GM18498 (cell line): ENCODE measurements at regions not wholly inside any gene's neighbourhood (a gene's known extent, or its start where the extent isn't known, plus 50 kb on each side); places are given as distances from the start of the nearest gene placed in this dataset.
"Not testable (repeated sequence)": the region's sequence is repeated elsewhere in the genome, so short reads cannot be mapped to it uniquely, and the experiment has no call there.

Experiments
- ATAC-seq: cut with Tn5 transposase; IDR thresholded peaks from one replicate; pipeline ENCODE4 v1.9.1; 2021; ENCODE audit warnings: mild to moderate bottlenecking, moderate library complexity; ENCODE audit not compliant: unreplicated experiment

- ATAC-seq = no peak
Observed at GRCh38 chr4:162767083-162767482, 399.6 kb downstream of the NAF1 start.

- no peak for ATAC-seq
Observed at GRCh38 chr4:162761965-162762364, 404.7 kb downstream of the NAF1 start.

- not testable (repeated sequence) for ATAC-seq
Observed at GRCh38 chr4:162740228-162740627, 426.5 kb downstream of the NAF1 start.

- ATAC-seq = not testable (repeated sequence)
Observed at GRCh38 chr4:162739596-162739995, 427.1 kb downstream of the NAF1 start.

GRCh38 chr4:162732876-162733275, 433.8 kb downstream of the NAF1 start:
- ATAC-seq = no peak

GRCh38 chr4:162727766-162728165, 438.9 kb downstream of the NAF1 start:
- no peak for ATAC-seq

GRCh38 chr4:162727232-162727631, 439.5 kb downstream of the NAF1 start:
- ATAC-seq = no peak

GRCh38 chr4:162715401-162715800, 451.3 kb downstream of the NAF1 start:
- no peak for ATAC-seq

GRCh38 chr4:162707962-162708361, 458.7 kb downstream of the NAF1 start:
- peak; percentile 70 for ATAC-seq

- no peak for ATAC-seq
Observed at GRCh38 chr4:162706632-162707031, 460.1 kb downstream of the NAF1 start.

- ATAC-seq = no peak
Observed at GRCh38 chr4:162706051-162706450, 460.6 kb downstream of the NAF1 start.

GRCh38 chr4:162705130-162705803, 461.4 kb downstream of the NAF1 start:
- no peak for ATAC-seq

- ATAC-seq = no peak
Observed at GRCh38 chr4:162700815-162701361, 465.8 kb downstream of the NAF1 start.

- ATAC-seq = no peak
Observed at GRCh38 chr4:162700358-162700757, 466.3 kb downstream of the NAF1 start.

- no peak for ATAC-seq
Observed at GRCh38 chr4:162699629-162700028, 467.1 kb downstream of the NAF1 start.

GRCh38 chr4:162685410-162685809, 481.3 kb downstream of the NAF1 start:
- ATAC-seq = no peak

- ATAC-seq = no peak
Observed at GRCh38 chr4:162684998-162685397, 481.7 kb downstream of the NAF1 start.

GRCh38 chr4:162684371-162684700, 482.4 kb downstream of the NAF1 start:
- ATAC-seq = no peak

GRCh38 chr4:162683659-162684370, 482.9 kb downstream of the NAF1 start:
- peak; percentile 96 for ATAC-seq

GRCh38 chr4:162682651-162683050, 484.0 kb downstream of the NAF1 start:
- no peak for ATAC-seq

GRCh38 chr4:162681212-162681611, 485.5 kb downstream of the NAF1 start:
- ATAC-seq = no peak

- no peak for ATAC-seq
Observed at GRCh38 chr4:162675661-162676060, 491.0 kb downstream of the NAF1 start.
